HG03095 (cell line): ENCODE measurements at regions not wholly inside any gene's neighbourhood (a gene's known extent, or its start where the extent isn't known, plus 50 kb on each side); places are given as distances from the start of the nearest gene placed in this dataset.
A peak's percentile ranks its signal among the peaks of the same experiment; 100 is the strongest.

Source experiments
- ATAC-seq: cut with Tn5 transposase; IDR thresholded peaks from one replicate; pipeline ENCODE4 v1.9.1; 2021; ENCODE audit warnings: moderate library complexity; ENCODE audit not compliant: unreplicated experiment

GRCh38 chr13:22112956-22113745 lies 442.3 kb downstream of the FGF9 start:
- no peak for ATAC-seq

GRCh38 chr13:22114630-22115311 lies 443.9 kb downstream of the FGF9 start:
- ATAC-seq: peak; percentile 90

DNA sequence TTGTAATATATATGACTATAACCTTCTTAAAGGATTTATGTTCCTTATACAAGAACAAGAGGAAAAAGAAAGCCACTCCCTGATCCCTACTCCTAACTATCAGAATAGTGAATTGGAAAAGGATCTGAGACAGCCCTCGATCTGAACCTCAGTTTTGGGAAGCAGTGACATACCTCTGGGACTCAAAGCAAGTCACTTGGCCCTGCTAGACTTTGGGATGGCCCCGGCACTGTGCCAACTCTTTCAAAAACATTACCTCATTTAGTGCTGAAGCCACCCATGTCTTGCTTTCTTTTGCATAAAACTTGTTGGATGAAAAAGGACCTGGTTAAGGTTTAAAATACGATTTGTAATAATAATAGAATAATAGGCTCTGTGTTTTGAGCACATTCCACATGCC lies 447.3 kb downstream of the FGF9 start:
- no peak for ATAC-seq

DNA sequence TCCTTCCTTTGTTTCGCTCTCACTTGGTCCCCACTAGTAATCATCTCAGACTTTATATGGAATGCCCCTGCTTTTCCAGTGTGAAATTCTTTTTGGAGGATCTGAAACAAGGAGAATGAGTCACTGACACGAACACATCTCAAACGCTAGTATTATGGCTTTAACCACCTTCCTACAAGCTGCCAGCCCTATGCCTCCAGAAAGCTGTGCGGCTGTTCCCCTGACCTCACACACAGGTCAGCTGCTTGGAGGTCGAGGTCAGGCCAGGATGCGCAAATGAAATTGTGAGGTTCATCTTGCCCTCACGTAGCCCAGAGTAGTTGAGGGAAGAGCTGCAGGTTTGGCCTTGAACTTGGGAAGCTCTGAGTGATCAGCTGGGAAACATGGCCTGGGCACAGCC lies 449.8 kb downstream of the FGF9 start:
- ATAC-seq: no peak

DNA sequence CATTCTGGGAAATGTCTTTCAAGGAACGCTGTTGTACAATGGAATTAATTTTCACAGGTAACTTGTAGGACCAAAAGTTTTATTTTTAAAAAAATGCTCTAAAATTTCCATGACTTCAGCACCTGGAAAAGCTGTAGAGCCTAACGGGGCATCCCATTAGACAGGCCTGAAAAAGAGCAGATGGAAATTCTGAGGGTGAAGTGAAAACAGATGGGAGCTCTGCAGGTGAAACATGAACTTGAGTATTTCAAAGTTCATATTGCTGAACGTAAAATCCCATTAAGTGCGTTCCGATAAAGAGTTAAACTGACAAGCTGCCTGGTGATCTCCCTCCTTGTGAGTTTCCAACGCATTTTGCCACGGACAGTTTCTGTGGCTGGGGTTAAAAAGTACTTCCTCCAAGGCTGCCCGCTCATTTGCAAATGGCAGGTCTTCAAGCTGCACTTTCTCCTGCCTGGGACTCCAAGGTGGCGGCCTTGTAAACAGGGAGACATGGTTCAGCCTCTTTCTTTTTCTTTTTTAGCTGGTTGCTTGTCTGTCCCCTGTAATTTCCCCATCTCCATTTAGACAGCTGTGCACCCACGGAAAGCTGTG lies 450.4 kb downstream of the FGF9 start:
- no peak for ATAC-seq

- ATAC-seq: peak; percentile 96
These were observed 455.7 kb downstream of the FGF9 start for GRCh38 chr13:22126433-22127021.

DNA sequence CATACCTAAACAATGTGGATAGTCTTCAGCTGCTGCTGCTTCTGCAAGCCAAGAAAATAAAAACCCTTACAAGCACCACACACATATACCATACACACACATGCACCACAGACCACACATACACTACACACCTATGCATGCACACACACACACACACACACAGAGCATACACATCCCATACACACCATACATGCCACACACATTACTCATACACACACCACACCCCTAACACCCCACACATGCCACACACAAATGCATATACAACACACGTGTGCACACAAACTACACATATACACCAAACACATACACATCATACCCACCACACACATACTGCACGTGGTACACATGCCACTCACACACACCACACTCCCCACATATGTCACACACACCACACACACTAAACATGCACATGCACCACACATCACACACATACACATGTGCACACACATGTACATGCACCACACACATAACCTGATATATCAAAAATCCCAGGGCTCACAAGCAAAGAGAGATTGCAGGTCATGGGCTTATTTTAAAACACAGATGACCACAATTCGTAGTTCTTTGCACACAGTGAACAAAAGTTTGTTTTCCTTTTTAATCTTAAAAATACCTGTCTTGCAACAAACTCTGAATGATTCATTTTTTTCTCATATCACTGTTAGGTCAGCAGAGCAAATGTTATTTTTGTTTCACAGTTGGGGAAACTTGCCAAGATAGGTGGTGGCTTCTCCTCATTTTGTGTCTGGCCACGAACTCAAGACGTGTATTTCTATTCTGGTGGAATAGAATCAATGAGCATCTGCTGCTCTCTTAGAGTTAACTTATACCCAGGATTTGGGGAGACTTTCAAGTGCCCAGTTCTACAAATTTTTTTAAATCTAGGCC lies 456.6 kb downstream of the FGF9 start:
- ATAC-seq: peak; percentile 8

DNA sequence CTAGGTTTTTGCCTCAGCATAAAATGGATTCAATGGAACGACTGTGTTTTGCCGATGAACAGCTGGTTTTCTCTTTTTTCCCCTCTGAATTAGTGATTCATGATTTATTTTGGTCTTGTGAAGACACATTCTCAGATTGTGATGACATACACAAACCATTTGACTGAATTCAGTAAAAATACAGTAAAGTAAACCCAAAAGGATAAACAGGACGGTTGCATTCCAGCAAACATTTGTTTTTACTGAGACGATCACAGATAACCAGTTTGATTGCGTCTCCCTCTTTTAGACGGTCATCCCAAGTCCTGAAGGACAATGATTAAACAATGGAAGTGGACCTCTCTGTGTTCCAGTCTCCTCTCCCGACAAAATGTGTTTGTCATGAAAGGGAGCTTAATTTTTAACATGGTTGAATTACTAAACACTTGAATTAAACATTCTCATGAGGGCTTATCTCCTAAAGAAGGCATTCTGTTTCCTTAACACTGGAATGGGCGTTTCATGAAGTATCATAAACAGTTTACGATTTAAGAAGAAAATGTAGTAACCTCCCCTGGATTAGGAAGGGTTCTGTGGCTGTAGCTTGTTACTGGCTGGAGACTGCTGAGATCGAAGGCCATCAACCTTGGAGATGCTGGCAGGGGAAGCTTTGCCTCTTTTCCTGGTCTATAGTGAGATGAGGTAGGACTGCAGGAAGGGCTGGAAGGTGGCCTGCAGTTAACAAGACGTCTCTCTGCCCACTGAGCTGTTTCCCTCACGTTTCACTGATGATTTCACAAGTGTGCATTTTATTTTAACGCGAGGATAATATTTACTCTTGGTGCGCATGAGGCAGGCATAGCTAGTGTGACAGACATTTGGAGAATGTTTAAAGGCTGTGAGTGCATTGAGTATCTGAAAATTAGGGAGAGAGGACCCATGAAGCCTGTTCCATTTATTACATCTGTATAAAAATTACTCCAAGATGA lies 457.9 kb downstream of the FGF9 start:
- ATAC-seq: no peak

GRCh38 chr13:22130254-22130653 lies 459.4 kb downstream of the FGF9 start:
- no peak for ATAC-seq

- ATAC-seq: no peak
These were observed 463.4 kb downstream of the FGF9 start for GRCh38 chr13:22134261-22134660.

DNA sequence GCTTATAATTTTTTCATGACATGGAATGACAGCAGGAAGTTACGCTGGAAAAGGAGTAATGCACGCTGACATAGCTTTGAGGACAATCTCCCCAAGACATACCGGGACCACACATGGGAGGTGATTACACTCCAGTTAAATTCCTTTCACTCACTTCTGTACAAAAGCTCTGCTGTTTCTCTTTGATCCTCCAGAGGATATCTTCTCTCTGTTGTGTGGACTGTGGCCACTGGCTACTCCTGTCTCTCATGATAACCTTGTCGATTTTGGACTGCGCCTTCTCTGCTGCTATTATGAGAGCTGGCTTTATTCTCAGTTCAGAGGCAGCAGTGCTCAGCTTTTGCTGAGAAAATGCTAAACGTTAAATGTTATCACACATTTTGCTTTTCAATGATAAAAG lies 464.6 kb downstream of the FGF9 start:
- ATAC-seq: no peak

GRCh38 chr13:22137361-22138050 lies 466.6 kb downstream of the FGF9 start:
- no peak for ATAC-seq

DNA sequence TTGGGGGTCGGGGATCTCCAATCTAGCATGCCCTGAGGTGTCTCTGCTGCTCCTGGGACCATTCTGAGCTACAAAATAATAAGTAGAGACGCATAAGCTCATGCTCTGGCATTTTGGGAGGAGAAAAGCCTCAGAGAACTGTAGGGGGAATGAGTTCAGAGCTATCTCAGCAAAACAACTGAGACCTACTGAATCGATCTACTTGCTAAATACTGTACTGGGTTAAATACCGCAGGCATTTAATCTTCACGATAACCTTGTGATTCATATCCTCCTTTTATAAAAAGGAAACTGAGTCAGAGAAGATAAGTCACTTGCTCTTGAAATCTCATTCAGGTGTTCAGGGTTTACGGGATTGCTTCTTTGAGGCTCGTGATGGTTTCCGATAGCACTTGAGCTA lies 468.1 kb downstream of the FGF9 start:
- ATAC-seq: no peak

- no peak for ATAC-seq
These were observed 470.8 kb downstream of the FGF9 start for GRCh38 chr13:22141716-22142115.

DNA sequence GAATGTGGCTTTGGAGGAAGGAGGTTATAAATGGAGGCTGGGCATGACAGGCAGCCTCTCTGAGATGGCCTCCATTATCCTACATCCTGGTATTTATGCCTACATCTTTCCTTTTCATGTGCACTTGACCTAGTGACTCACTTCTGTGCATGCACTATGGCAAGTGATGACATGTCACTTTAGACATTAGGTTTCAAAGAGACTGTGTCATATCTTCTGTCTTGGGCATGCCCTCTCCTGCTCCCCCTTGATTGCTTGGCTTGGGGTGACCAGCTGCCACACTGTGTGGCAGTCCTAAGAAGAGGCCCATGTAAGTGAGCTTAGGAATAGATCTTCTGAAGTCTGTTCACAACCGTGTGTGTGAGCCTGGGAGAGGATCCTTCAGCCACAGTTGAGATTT lies 472.8 kb downstream of the FGF9 start:
- ATAC-seq: no peak

GRCh38 chr13:22144806-22145205 lies 473.9 kb downstream of the FGF9 start:
- no peak for ATAC-seq

GRCh38 chr13:22148187-22148586 lies 477.3 kb downstream of the FGF9 start:
- no peak for ATAC-seq

- ATAC-seq: no peak
These were observed 481.9 kb downstream of the FGF9 start for GRCh38 chr13:22152751-22153150.

GRCh38 chr13:22154041-22154440 lies 483.2 kb downstream of the FGF9 start:
- ATAC-seq: no peak
